HepG2 (cell line): ENCODE measurements at regions not wholly inside any gene's neighbourhood (a gene's known extent, or its start where the extent isn't known, plus 50 kb on each side); places are given as distances from the start of the nearest gene placed in this dataset.

Source experiments
- ATAC-seq: fragments of 200-7000 bp; cut with Tn5 transposase; 3 replicates; pipeline ENCODE4 v1.9.1; 2020; ENCODE audit warnings: mild to moderate bottlenecking, moderate library complexity
- BruUV-seq: library from RNA; stranded (reverse); fragments of 400-500 nt; replicated peaks from 2 replicates; lab custom pipeline; 2021; lab: Mats Ljungman, UMichigan
- CTCF ChIA-PET: fragments of 300-600 bp; formaldehyde crosslinking; extraction: SDS; loops from one replicate; lab custom pipeline; 2021; ENCODE audit warnings: low total read pairs, inconsistent platforms, low intra/inter-chr PET ratio; lab: Yijun Ruan, JAX
- POLR2A ChIA-PET: fragments of 350-600 bp; sonication (Branson Sonifier 250); formaldehyde crosslinking; loops from one replicate; lab custom pipeline; 2020; ENCODE audit warnings: antibody characterized with exemption, inconsistent platforms; lab: Yijun Ruan, JAX
- DNase-seq: peaks from one replicate; pipeline ENCODE4 v3.0.0-alpha.2; 2015; ENCODE audit warnings: low spot score
- FAIRE-seq: peaks from 3 replicates; lab custom pipeline; 2011; peaks lifted over from hg19 to GRCh38; lab: Jason Lieb, UNC
- H2AFZ ChIP-seq: one replicate; pipeline ENCODE4 v1.6.1; 2011; ENCODE audit warnings: low read length, inconsistent platforms
- H3K27ac ChIP-seq: fragments of 300-600 bp; 3 replicates; pipeline ENCODE4 v1.8.0; 2011; ENCODE audit warnings: mixed run types, mild to moderate bottlenecking, mixed read lengths, low read length, inconsistent platforms; ENCODE audit not compliant: insufficient read depth; ENCODE audit errors: extremely low read length
- H3K27me3 ChIP-seq, 2 experiments: fragments of 200-600 bp in 1 of 2; 2 replicates in 1 of 2; 3 replicates in 1 of 2; pipeline versions ENCODE4 v1.6.0 to v1.8.0; 2011; ENCODE audit warnings: low read length in 2 of 2, mild to moderate bottlenecking in 2 of 2, moderate library complexity in 2 of 2, inconsistent platforms in 1 of 2; ENCODE audit not compliant: insufficient read depth in 2 of 2, control insufficient read depth in 1 of 2
- H3K36me3 ChIP-seq, 2 experiments: fragments of 200-600 bp in 1 of 2; replicated peaks in 1 of 2; 2 replicates in 1 of 2; 3 replicates in 1 of 2; pipeline versions ENCODE4 v1.5.1 to v1.8.0; 2011; ENCODE audit warnings: low read length in 2 of 2, inconsistent platforms in 1 of 2; ENCODE audit not compliant: insufficient read depth in 2 of 2, control insufficient read depth in 1 of 2
- H3K4me1 ChIP-seq: 2 replicates; pipeline ENCODE4 v1.5.1; 2012; ENCODE audit warnings: low read length, inconsistent platforms; ENCODE audit not compliant: insufficient read depth
- H3K4me2 ChIP-seq: 2 replicates; pipeline ENCODE4 v1.6.0; 2011; ENCODE audit warnings: low read depth, low read length, inconsistent platforms
- H3K4me3 ChIP-seq, 3 experiments: fragments of 200-600 bp in 1 of 3; sonication (generic), shearing (Covaris generic) in 1 of 3; replicated peaks in 1 of 3; 2 replicates each; pipeline ENCODE4 v1.5.1; 2011 to 2016; ENCODE audit warnings: low read length in 3 of 3, inconsistent platforms in 2 of 3, low read depth in 2 of 3, mild to moderate bottlenecking in 2 of 3, control low read depth in 1 of 3, mixed read lengths in 1 of 3; ENCODE audit not compliant: insufficient read depth in 1 of 3
- H3K79me2 ChIP-seq: one replicate; pipeline ENCODE4 v1.6.1; 2011; ENCODE audit warnings: low read length, inconsistent platforms; ENCODE audit not compliant: insufficient read depth
- H3K9ac ChIP-seq: 2 replicates; pipeline ENCODE4 v1.6.0; 2011; ENCODE audit warnings: mild to moderate bottlenecking, low read depth, low read length, inconsistent platforms; ENCODE audit not compliant: insufficient read depth
- H3K9me3 ChIP-seq: 2 replicates; pipeline ENCODE4 v1.5.1; 2012; ENCODE audit warnings: mild to moderate bottlenecking, low read length
- H4K20me1 ChIP-seq: 2 replicates; pipeline ENCODE4 v1.6.0; 2011; ENCODE audit warnings: inconsistent platforms, mild to moderate bottlenecking, low read length, moderate library complexity; ENCODE audit not compliant: insufficient read depth
- ADNP ChIP-seq: sonication (generic); formaldehyde crosslinking; IDR thresholded peaks from 2 replicates; pipeline ENCODE4 v1.4.0; 2020; ENCODE audit warnings: missing genetic modification reagents
- SP1 ChIP-seq, 2 experiments: fragments of 450-650 bp in 1 of 2; sonication (generic) in 1 of 2; formaldehyde crosslinking in 1 of 2; IDR thresholded peaks; 2 replicates each; pipeline versions ENCODE4 v1.4.0 to v1.6.1; 2016 to 2020; ENCODE audit warnings: missing genetic modification reagents in 1 of 2
- SP2 ChIP-seq: sonication (generic); formaldehyde crosslinking; IDR thresholded peaks from 2 replicates; pipeline ENCODE4 v1.5.1; 2020; ENCODE audit warnings: mild to moderate bottlenecking, missing genetic modification reagents
- ZBTB40 ChIP-seq, 2 experiments: fragments of 450-650 bp in 1 of 2; sonication (generic) in 1 of 2; formaldehyde crosslinking in 1 of 2; IDR thresholded peaks; 2 replicates each; pipeline versions ENCODE4 v1.6.1 to v1.8.0; 2016 to 2022; ENCODE audit warnings: antibody characterized with exemption in 1 of 2, mild to moderate bottlenecking in 1 of 2, missing genetic modification reagents in 1 of 2
- ZNF230 ChIP-seq: sonication (generic); formaldehyde crosslinking; IDR thresholded peaks from 2 replicates; pipeline ENCODE4 v1.4.0; 2020; ENCODE audit warnings: mild to moderate bottlenecking, missing genetic modification reagents
- ZNF3 ChIP-seq: IDR thresholded peaks from 2 replicates; pipeline ENCODE4 v1.7.0; 2017; ENCODE audit warnings: inconsistent platforms
- ZNF326 ChIP-seq: sonication (generic); formaldehyde crosslinking; IDR thresholded peaks from 2 replicates; pipeline ENCODE4 v1.4.0; 2020; ENCODE audit warnings: missing genetic modification reagents, borderline replicate concordance
- ZNF362 ChIP-seq: sonication (generic); formaldehyde crosslinking; IDR thresholded peaks from 2 replicates; pipeline ENCODE4 v1.4.0; 2020; ENCODE audit warnings: missing genetic modification reagents, mild to moderate bottlenecking, borderline replicate concordance
- ZNF547 ChIP-seq: sonication (generic); formaldehyde crosslinking; IDR thresholded peaks from 2 replicates; pipeline ENCODE4 v1.5.1; 2020; ENCODE audit warnings: mild to moderate bottlenecking, missing genetic modification reagents
- ZNF570 ChIP-seq: sonication (generic); formaldehyde crosslinking; IDR thresholded peaks from 2 replicates; pipeline ENCODE4 v1.4.0; 2020; ENCODE audit warnings: mild to moderate bottlenecking, missing genetic modification reagents, borderline replicate concordance
- WGBS: methylation state at CpG from one replicate; pipeline ENCODE4 v1.1.6; 2017; ENCODE audit warnings: low lambda C conversion rate; 5-methylcytosine and 5-hydroxymethylcytosine counted together
- in situ Hi-C: cut with HindIII; loops from 2 replicates; pipeline ENCODE4 v1.10.0; 2017; ENCODE audit warnings: low pct_unique_long_range_greater_than_20kb; ENCODE audit not compliant: extremely low pct_ligation_motif_present
- intact Hi-C: fragments of 100-400 bp; cut with micrococcal nuclease; formaldehyde crosslinking; loops from one replicate; pipeline ENCODE4 v1.10.0; 2022; ENCODE audit not compliant: unreplicated experiment

- no peak for TF ChIP-seq ZNF326 (CRISPR knock-in tag)
- TF ChIP-seq ZNF3, result no peak
- TF ChIP-seq SP2 (CRISPR knock-in tag), result no peak
- no peak for TF ChIP-seq ZNF547
- no peak for TF ChIP-seq ADNP (CRISPR knock-in tag)
- TF ChIP-seq ZNF362 (CRISPR knock-in tag), result no peak
Measured at GRCh38 chr5:39640552-39640951, 215.8 kb upstream of the DAB2 start (continued).

GRCh38 chr5:39639618-39640089 is 214.9 kb upstream of the DAB2 start:
- ATAC-seq (peak; percentile 35; the same call in 1 of the 3 replicates), DNase-seq (no peak), FAIRE-seq (no peak)
- Histone ChIP-seq H3K27me3 (no peaks in the 10 kb centered on the region), H3K4me1 (no peaks in the 10 kb centered on the region), H4K20me1 (no peaks in the 10 kb centered on the region), H3K9me3 (no peaks in the 10 kb centered on the region), H3K27ac (no peak overlapping the region), H3K9ac (no peak overlapping the region), H2AFZ (no peak overlapping the region), H3K79me2 (no peaks in the 10 kb centered on the region), H3K4me3 (no peak overlapping the region), H3K4me2 (no peak overlapping the region), H3K36me3 (no peaks in the 10 kb centered on the region)
- ChIA-PET POLR2A (no interaction called here), CTCF (no interaction called here)
- WGBS, result 3% methylated on average over 3 of the region's 3 CpGs
- intact Hi-C loops, result no loop called here
- TF ChIP-seq ZBTB40 (IDR thresholded peaks at IDR 0.05), result peak; percentile 61
- TF ChIP-seq ZBTB40 (CRISPR knock-in tag; IDR thresholded peaks at IDR 0.05), result peak; percentile 92; the same call in 1 of the 2 replicates
- no peak for TF ChIP-seq SP1 (IDR thresholded peaks at IDR 0.05)
- no peak for TF ChIP-seq SP1 (CRISPR knock-in tag; IDR thresholded peaks at IDR 0.05)
- TF ChIP-seq ZNF570 (CRISPR knock-in tag), result no peak
- TF ChIP-seq ZNF230, result no peak
- in situ Hi-C loops, result no loop called here
- BruUV-seq, result no TSS peak
